CD14-positive monocyte (primary cell): ENCODE measurements at regions not wholly inside any gene's neighbourhood (a gene's known extent, or its start where the extent isn't known, plus 50 kb on each side); places are given as distances from the start of the nearest gene placed in this dataset.

Experiments used
- DNase-seq, 3 donors: peaks; one replicate each; pipeline ENCODE4 v3.0.0-alpha.2; 2011 to 2022
- H2AFZ ChIP-seq: 2 replicates; pipeline ENCODE4 v1.6.0; 2012; ENCODE audit warnings: mild to moderate bottlenecking, low read depth, low read length, inconsistent platforms; ENCODE audit not compliant: insufficient read depth, poor library complexity, severe bottlenecking
- H3K27ac ChIP-seq, 2 donors: 1 replicate in 1 of 2; 2 replicates in 1 of 2; pipeline ENCODE4 v1.5.1; 2012 to 2013; ENCODE audit warnings: low read length in 2 of 2, control low read depth in 1 of 2, inconsistent platforms in 1 of 2, low read depth in 1 of 2, mild to moderate bottlenecking in 1 of 2
- H3K27me3 ChIP-seq, 2 donors: one replicate each; pipeline versions ENCODE4 v1.6.0 to v1.6.1; 2011 to 2013; ENCODE audit warnings: low read length in 2 of 2; ENCODE audit not compliant: control insufficient read depth in 2 of 2, insufficient read depth in 2 of 2
- H3K36me3 ChIP-seq, 2 donors: replicated peaks in 1 of 2; 1 replicate in 1 of 2; 2 replicates in 1 of 2; pipeline versions ENCODE4 v1.5.1 to v1.6.1; 2012 to 2013; ENCODE audit warnings: low read length in 2 of 2, control low read depth in 1 of 2, inconsistent platforms in 1 of 2, mild to moderate bottlenecking in 1 of 2; ENCODE audit not compliant: insufficient read depth in 2 of 2, control insufficient read depth in 1 of 2
- H3K4me1 ChIP-seq, 2 donors: 1 replicate in 1 of 2; 2 replicates in 1 of 2; pipeline versions ENCODE4 v1.5.1 to v1.6.1; 2012 to 2013; ENCODE audit warnings: low read length in 2 of 2, control low read depth in 1 of 2, inconsistent platforms in 1 of 2, mild to moderate bottlenecking in 1 of 2, moderate library complexity in 1 of 2; ENCODE audit not compliant: insufficient read depth in 2 of 2, control insufficient read depth in 1 of 2
- H3K4me2 ChIP-seq: replicated peaks from 2 replicates; pipeline ENCODE3; 2012; ENCODE audit warnings: low read length, moderate library complexity, mild to moderate bottlenecking; ENCODE audit not compliant: poor library complexity, severe bottlenecking; ENCODE audit errors: extremely low read depth
- H3K4me3 ChIP-seq, 3 experiments: fragments of 200-600 bp in 1 of 3; sonication (generic) in 1 of 3; replicated peaks in 1 of 3; 1 replicate in 2 of 3; 2 replicates in 1 of 3; pipeline ENCODE4 v1.5.1; 2011 to 2013; ENCODE audit warnings: low read length in 3 of 3, mild to moderate bottlenecking in 3 of 3, control low read depth in 2 of 3, low read depth in 2 of 3, inconsistent platforms in 1 of 3, moderate library complexity in 1 of 3
- H3K79me2 ChIP-seq: 2 replicates; pipeline ENCODE4 v1.6.0; 2012; ENCODE audit warnings: mild to moderate bottlenecking, control low read depth, inconsistent platforms, low read length, moderate library complexity; ENCODE audit not compliant: insufficient read depth
- H3K9ac ChIP-seq: 2 replicates; pipeline ENCODE4 v1.6.0; 2017; ENCODE audit warnings: low read length, mild to moderate bottlenecking; ENCODE audit not compliant: insufficient read depth, poor library complexity, severe bottlenecking
- H3K9me3 ChIP-seq, 2 donors: replicated peaks in 1 of 2; 1 replicate in 1 of 2; 2 replicates in 1 of 2; pipeline versions ENCODE4 v1.5.1 to v1.6.1; 2012 to 2013; ENCODE audit warnings: low read length in 2 of 2, control low read depth in 1 of 2; ENCODE audit not compliant: control insufficient read depth in 1 of 2, insufficient read depth in 1 of 2
- H4K20me1 ChIP-seq: 2 replicates; pipeline ENCODE4 v1.6.0; 2012; ENCODE audit warnings: mild to moderate bottlenecking, low read length, control low read depth, moderate library complexity; ENCODE audit not compliant: insufficient read depth
- H3K27ac Mint-ChIP-seq, 7 donors: one replicate each; pipeline ENCODE4 v1.8.0; 2020; ENCODE audit warnings: mild to moderate bottlenecking in 7 of 7, mixed read lengths in 7 of 7, moderate library complexity in 6 of 7, inconsistent platforms in 2 of 7
- H3K27me3 Mint-ChIP-seq, 3 donors: one replicate each; pipeline ENCODE4 v1.8.0; 2021 to 2022; ENCODE audit warnings: low read depth in 3 of 3, mild to moderate bottlenecking in 3 of 3, mixed read lengths in 3 of 3, moderate library complexity in 3 of 3, inconsistent platforms in 1 of 3
- H3K36me3 Mint-ChIP-seq, 2 donors: one replicate each; pipeline ENCODE4 v1.8.0; 2020; ENCODE audit warnings: mixed read lengths in 2 of 2, inconsistent platforms in 1 of 2, mild to moderate bottlenecking in 1 of 2
- H3K4me1 Mint-ChIP-seq: one replicate; pipeline ENCODE4 v1.8.0; 2020; ENCODE audit warnings: mild to moderate bottlenecking, mixed read lengths
- H3K4me3 Mint-ChIP-seq, 2 donors: one replicate each; pipeline ENCODE4 v1.8.0; 2020; ENCODE audit warnings: mild to moderate bottlenecking in 2 of 2, mixed read lengths in 2 of 2, moderate library complexity in 1 of 2
- H3K9me3 Mint-ChIP-seq, 7 donors: one replicate each; pipeline ENCODE4 v1.8.0; 2020 to 2022; ENCODE audit warnings: mixed read lengths in 7 of 7, mild to moderate bottlenecking in 6 of 7, moderate library complexity in 6 of 7, inconsistent platforms in 2 of 7
- WGBS: methylation state at CpG from one replicate; pipeline ENCODE4 v1.1.5; 2013; ENCODE audit warnings: missing lambda C conversion rate; ENCODE audit not compliant: insufficient coverage; 5-methylcytosine and 5-hydroxymethylcytosine counted together
- intact Hi-C, 2 donors: fragments of 100-400 bp; cut with micrococcal nuclease; formaldehyde crosslinking; loops; one replicate each; pipeline versions ENCODE4 v1.15.0 to v1.15.1; 2023
- TF ChIP-seq, protein P1 (sequence below): fragments of 200-600 bp; IDR thresholded peaks from one replicate; pipeline ENCODE4 v1.8.0; 2022; ENCODE audit warnings: antibody characterized with exemption, mild to moderate bottlenecking

- intact Hi-C loops, result no loop called here
- WGBS, result no CpG with 5 or more reads among the region's 4 CpGs
- H3K27ac ChIP-seq, result no peak overlapping the region
Observed at GRCh38 chr7:91420606-91421005, 156.4 kb downstream of the FZD1 start.

DNA sequence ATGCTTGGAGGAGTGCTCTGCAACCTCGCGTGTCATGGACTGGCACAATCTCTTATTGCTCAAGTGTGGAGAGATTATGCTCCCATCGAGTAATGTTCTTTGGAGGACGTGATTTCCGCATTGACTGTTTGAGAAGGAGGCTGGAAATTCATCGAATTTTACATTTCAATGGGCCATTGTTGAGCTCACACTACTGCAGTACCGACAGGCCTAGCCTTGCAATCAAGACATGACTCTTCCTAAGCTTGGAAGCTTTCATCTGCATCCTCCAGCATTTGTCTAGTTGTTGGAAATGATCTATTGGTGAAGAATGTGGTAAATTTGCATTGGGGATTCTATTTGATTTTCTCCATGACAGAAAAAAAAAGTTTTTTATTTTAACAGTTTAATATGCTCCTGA lies 156.8 kb downstream of the FZD1 start:
- no peaks in the 10 kb centered on the region for H3K9me3 ChIP-seq
- TF ChIP-seq, protein P1, sequence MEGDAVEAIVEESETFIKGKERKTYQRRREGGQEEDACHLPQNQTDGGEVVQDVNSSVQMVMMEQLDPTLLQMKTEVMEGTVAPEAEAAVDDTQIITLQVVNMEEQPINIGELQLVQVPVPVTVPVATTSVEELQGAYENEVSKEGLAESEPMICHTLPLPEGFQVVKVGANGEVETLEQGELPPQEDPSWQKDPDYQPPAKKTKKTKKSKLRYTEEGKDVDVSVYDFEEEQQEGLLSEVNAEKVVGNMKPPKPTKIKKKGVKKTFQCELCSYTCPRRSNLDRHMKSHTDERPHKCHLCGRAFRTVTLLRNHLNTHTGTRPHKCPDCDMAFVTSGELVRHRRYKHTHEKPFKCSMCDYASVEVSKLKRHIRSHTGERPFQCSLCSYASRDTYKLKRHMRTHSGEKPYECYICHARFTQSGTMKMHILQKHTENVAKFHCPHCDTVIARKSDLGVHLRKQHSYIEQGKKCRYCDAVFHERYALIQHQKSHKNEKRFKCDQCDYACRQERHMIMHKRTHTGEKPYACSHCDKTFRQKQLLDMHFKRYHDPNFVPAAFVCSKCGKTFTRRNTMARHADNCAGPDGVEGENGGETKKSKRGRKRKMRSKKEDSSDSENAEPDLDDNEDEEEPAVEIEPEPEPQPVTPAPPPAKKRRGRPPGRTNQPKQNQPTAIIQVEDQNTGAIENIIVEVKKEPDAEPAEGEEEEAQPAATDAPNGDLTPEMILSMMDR, result no peak
- H3K4me3 Mint-ChIP-seq, result no peak overlapping the region
- H3K4me1 ChIP-seq, result no peaks in the 10 kb centered on the region
- no peaks in the 10 kb centered on the region for H4K20me1 ChIP-seq
- H3K4me1 Mint-ChIP-seq, result peaks cover 5% of the 10 kb centered on the region
- H3K4me2 ChIP-seq, result no peak overlapping the region
- H3K27me3 ChIP-seq, result no peaks in the 10 kb centered on the region
- H3K36me3 Mint-ChIP-seq, result no peaks in the 10 kb centered on the region
- no peak overlapping the region for H3K27ac Mint-ChIP-seq
- no peak overlapping the region for H3K9ac ChIP-seq
- H2AFZ ChIP-seq, result no peak overlapping the region
- H3K4me3 ChIP-seq, result no peak overlapping the region
- H3K9me3 Mint-ChIP-seq, result peaks cover 0 to 2% (median 0%) of the 10 kb centered on the region in 7 donors
- intact Hi-C loops, result no loop called here
- DNase-seq, result no peak
- 85% methylated on average over 4 of the region's 7 CpGs for whole genome bisulfite sequencing
- no peaks in the 10 kb centered on the region for H3K36me3 ChIP-seq
- H3K27me3 Mint-ChIP-seq, result peaks cover 0 to 2% (median 0%) of the 10 kb centered on the region in 3 donors
- no peaks in the 10 kb centered on the region for H3K79me2 ChIP-seq
- no peak overlapping the region for H3K27ac ChIP-seq

More at GRCh38 chr7:91420606-91421005, 156.4 kb downstream of the FZD1 start:
- Histone ChIP-seq H3K4me2 (no peak overlapping the region), H3K9ac (no peak overlapping the region), H3K79me2 (no peaks in the 10 kb centered on the region), H3K27me3 (no peaks in the 10 kb centered on the region), H2AFZ (no peak overlapping the region), H3K4me1 (no peaks in the 10 kb centered on the region), H4K20me1 (no peaks in the 10 kb centered on the region), H3K36me3 (no peaks in the 10 kb centered on the region), H3K9me3 (no peaks in the 10 kb centered on the region), H3K4me3 (no peak overlapping the region)
- H3K27me3 Mint-ChIP-seq, result peaks cover 0 to 2% (median 0%) of the 10 kb centered on the region in 3 donors
- H3K27ac Mint-ChIP-seq, result no peak overlapping the region
- TF ChIP-seq, protein P1, result no peak
- no peaks in the 10 kb centered on the region for H3K36me3 Mint-ChIP-seq
- no peak for DNase-seq
- peaks cover 5% of the 10 kb centered on the region for H3K4me1 Mint-ChIP-seq
- no peak overlapping the region for H3K4me3 Mint-ChIP-seq
- H3K9me3 Mint-ChIP-seq, result peaks cover 0 to 2% (median 0%) of the 10 kb centered on the region in 7 donors
